ENCODE measurements at regions not wholly inside any gene's neighbourhood (a gene's known extent, or its start where the extent isn't known, plus 50 kb on each side); places are given as distances from the start of the nearest gene placed in this dataset.

GRCh38 chr5:109924237-109925107 lies 234.7 kb downstream of the MAN2A1 start:
- H3K4me3 ChIP-seq, result no peak overlapping the region
- H3K9ac ChIP-seq, result no peak overlapping the region
- no peaks in the 10 kb centered on the region for H3K9me3 ChIP-seq (ENCODE audit: low read depth)
- no peak for TF ChIP-seq CTCF (IDR thresholded peaks at IDR 0.05)
- TF ChIP-seq EZH2 (IDR thresholded peaks at IDR 0.05), result no peak
- no peak for TF ChIP-seq EZH2phosphoT487 (IDR thresholded peaks at IDR 0.05)
- H4K20me1 ChIP-seq (ENCODE audit: low read depth), result no peaks in the 10 kb centered on the region
- no peak overlapping the region for H3K27ac ChIP-seq
- no peaks in the 10 kb centered on the region for H3K4me1 Mint-ChIP-seq
- no peaks in the 10 kb centered on the region for H3K79me2 ChIP-seq (ENCODE audit: low read depth)
- H3K27ac Mint-ChIP-seq, result no peak overlapping the region
- no peaks in the 10 kb centered on the region for H3K36me3 Mint-ChIP-seq
- no peak overlapping the region for H3K4me3 Mint-ChIP-seq
- H3K27me3 ChIP-seq, result no peaks in the 10 kb centered on the region
- H3K4me2 ChIP-seq, result no peak overlapping the region
- H3K27me3 Mint-ChIP-seq (ENCODE audit: insufficient read depth, low read depth), result peaks cover 2% of the 10 kb centered on the region
- H3F3A ChIP-seq (ENCODE audit: low read depth), result no peaks in the 10 kb centered on the region
- H3K4me1 ChIP-seq, result no peaks in the 10 kb centered on the region
- DNase-seq (ENCODE audit: low spot score), result no peak
- H3K9me3 Mint-ChIP-seq, result no peaks in the 10 kb centered on the region
- H3K36me3 ChIP-seq, result no peaks in the 10 kb centered on the region
- H2AFZ ChIP-seq (replicated peaks), result no peak overlapping the region

- H3K9ac ChIP-seq, result no peak overlapping the region
- H3K9me3 ChIP-seq (ENCODE audit: low read depth), result no peaks in the 10 kb centered on the region
- no peak overlapping the region for H3K4me2 ChIP-seq
- H3F3A ChIP-seq (ENCODE audit: low read depth), result no peaks in the 10 kb centered on the region
- no peak overlapping the region for H3K27ac ChIP-seq
- peaks cover 2% of the 10 kb centered on the region for H3K27me3 Mint-ChIP-seq (ENCODE audit: insufficient read depth, low read depth)
- H4K20me1 ChIP-seq (ENCODE audit: low read depth), result no peaks in the 10 kb centered on the region
- no peak overlapping the region for H3K4me3 Mint-ChIP-seq
- no peak overlapping the region for H3K4me3 ChIP-seq
- H3K4me1 Mint-ChIP-seq, result no peaks in the 10 kb centered on the region
- no peaks in the 10 kb centered on the region for H3K27me3 ChIP-seq
- no peaks in the 10 kb centered on the region for H3K36me3 ChIP-seq
- no peaks in the 10 kb centered on the region for H3K79me2 ChIP-seq (ENCODE audit: low read depth)
- DNase-seq (ENCODE audit: low spot score), result no peak
- H3K4me1 ChIP-seq, result no peaks in the 10 kb centered on the region
- no peak overlapping the region for H3K27ac Mint-ChIP-seq
- H2AFZ ChIP-seq (replicated peaks), result no peak overlapping the region
- no peak for TF ChIP-seq EZH2 (IDR thresholded peaks at IDR 0.05)
- no peak for TF ChIP-seq EZH2phosphoT487 (IDR thresholded peaks at IDR 0.05)
- no peak for TF ChIP-seq CTCF (IDR thresholded peaks at IDR 0.05)
- H3K36me3 Mint-ChIP-seq, result no peaks in the 10 kb centered on the region
- no peaks in the 10 kb centered on the region for H3K9me3 Mint-ChIP-seq
Observed at GRCh38 chr5:109927639-109928038, 237.9 kb downstream of the MAN2A1 start.

- Histone ChIP-seq H3K4me3 (no peak overlapping the region), H3K4me2 (no peak overlapping the region), H3K27ac (no peak overlapping the region), H3K79me2 (ENCODE audit: low read depth) (no peaks in the 10 kb centered on the region), H3K27me3 (no peaks in the 10 kb centered on the region), H3K9me3 (ENCODE audit: low read depth) (no peaks in the 10 kb centered on the region), H4K20me1 (ENCODE audit: low read depth) (no peaks in the 10 kb centered on the region), H3F3A (ENCODE audit: low read depth) (no peaks in the 10 kb centered on the region), H3K9ac (no peak overlapping the region), H2AFZ (replicated peaks) (no peak overlapping the region), H3K4me1 (no peaks in the 10 kb centered on the region), H3K36me3 (no peaks in the 10 kb centered on the region)
- TF ChIP-seq EZH2 (IDR thresholded peaks at IDR 0.05), result no peak
- TF ChIP-seq CTCF (IDR thresholded peaks at IDR 0.05), result no peak
- H3K27ac Mint-ChIP-seq, result no peak overlapping the region
- DNase-seq (ENCODE audit: low spot score), result no peak
- H3K4me3 Mint-ChIP-seq, result no peak overlapping the region
- no peaks in the 10 kb centered on the region for H3K9me3 Mint-ChIP-seq
- H3K36me3 Mint-ChIP-seq, result no peaks in the 10 kb centered on the region
- H3K27me3 Mint-ChIP-seq (ENCODE audit: insufficient read depth, low read depth), result peaks cover 2% of the 10 kb centered on the region
- H3K4me1 Mint-ChIP-seq, result no peaks in the 10 kb centered on the region
Observed at GRCh38 chr5:109928046-109928445, 238.3 kb downstream of the MAN2A1 start.

All from neural progenitor cell (in vitro differentiated cells).